Stimulated activated CD8-positive, alpha-beta memory T cell treated with anti-CD3 and anti-CD28 coated beads, Interleukin-15, amount 100 ng/mL, for 1 hour (primary cell): ENCODE measurements at regions not wholly inside any gene's neighbourhood (a gene's known extent, or its start where the extent isn't known, plus 50 kb on each side); places are given as distances from the start of the nearest gene placed in this dataset.

Source experiments
- DNase-seq: peaks from one replicate; pipeline ENCODE4 v3.0.0-alpha.2; 2020; ENCODE audit warnings: low read depth

GRCh38 chr6:143621876-143622605 is 55.7 kb upstream of the PHACTR2 start:
- no peak for DNase-seq

DNA sequence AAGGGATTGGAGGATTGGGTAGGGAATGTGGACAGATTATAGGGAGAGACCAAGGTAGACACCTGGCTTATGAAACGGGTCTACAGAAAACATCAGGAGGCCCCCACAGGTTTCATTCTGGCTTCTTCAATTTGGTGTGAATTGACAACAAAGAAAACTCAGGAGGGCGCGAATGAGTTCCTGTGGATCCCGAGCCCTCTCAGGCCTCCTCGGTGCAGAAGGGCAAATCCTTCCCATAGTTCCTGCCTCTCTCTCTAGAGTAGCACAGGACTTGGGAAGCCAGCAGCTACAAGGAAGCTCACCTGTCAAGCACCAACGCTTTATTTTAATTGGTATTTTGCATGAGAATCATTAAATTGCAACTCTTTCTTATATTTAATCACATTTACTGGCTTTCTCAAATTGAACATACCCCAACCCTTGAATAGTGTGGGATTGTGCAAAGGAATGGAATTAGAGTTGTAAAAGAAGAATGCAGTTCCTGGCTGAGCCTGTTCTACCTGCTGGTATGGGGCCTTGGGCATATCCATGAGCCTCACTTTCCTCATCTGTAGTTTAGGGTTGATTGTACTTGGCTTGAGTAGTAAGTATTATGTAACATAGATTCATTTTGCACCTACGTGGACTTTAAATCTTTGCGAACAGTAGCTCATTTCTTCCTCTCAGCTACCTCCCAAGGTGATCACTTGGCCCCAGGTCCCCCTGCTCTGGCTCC is 56.4 kb upstream of the PHACTR2 start:
- DNase-seq, result no peak

- DNase-seq, result no peak
These were observed 57.3 kb upstream of the PHACTR2 start for GRCh38 chr6:143620447-143620846.

GRCh38 chr6:143619824-143620401 is 57.9 kb upstream of the PHACTR2 start:
- DNase-seq, result no peak

GRCh38 chr6:143616741-143617140 is 61.0 kb upstream of the PHACTR2 start:
- DNase-seq, result no peak

GRCh38 chr6:143615785-143616184 is 62.0 kb upstream of the PHACTR2 start:
- DNase-seq, result no peak

DNA sequence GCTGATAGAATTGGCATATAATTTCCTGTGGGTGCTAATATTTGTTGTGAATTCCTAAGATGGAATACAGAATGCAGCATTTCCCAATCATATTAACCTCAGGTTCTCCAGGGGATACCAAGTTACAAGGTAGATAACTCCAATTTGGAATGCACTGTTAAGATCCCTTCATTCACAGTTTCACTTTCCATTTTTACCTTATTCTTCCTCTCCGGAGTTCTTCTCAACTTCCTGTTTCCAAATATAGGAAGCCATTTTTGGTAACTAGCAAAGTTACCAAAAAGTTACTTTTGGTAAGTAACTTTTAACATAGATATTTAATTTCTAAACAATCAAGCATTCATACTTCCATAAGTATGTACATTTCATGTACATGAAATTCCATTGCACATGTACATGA is 63.5 kb upstream of the PHACTR2 start:
- DNase-seq, result no peak

- no peak for DNase-seq
These were observed 64.0 kb upstream of the PHACTR2 start for GRCh38 chr6:143613749-143614148.

GRCh38 chr6:143612186-143612585 is 65.6 kb upstream of the PHACTR2 start:
- no peak for DNase-seq

- DNase-seq, result no peak
These were observed 66.2 kb upstream of the PHACTR2 start for GRCh38 chr6:143611580-143611979.

GRCh38 chr6:143609972-143610371 is 67.8 kb upstream of the PHACTR2 start:
- DNase-seq, result no peak

DNA sequence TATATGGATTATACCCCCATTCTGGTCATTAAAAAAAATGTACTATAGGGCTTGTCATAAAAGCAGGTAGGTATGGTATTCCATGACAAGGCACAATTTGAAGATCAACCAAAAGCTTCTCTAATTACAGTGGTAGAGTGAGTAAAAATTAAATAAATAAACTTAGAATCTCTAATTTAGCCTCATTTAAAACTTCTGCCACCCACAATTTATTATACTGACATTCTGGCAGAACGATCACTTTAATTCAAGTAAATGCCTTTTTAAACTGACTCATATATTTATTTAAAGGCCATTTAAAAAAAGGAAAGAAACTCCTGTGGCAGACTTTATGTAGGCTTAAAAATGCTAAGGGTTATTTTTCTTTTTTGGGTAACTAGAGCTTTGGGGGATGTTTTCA is 68.3 kb upstream of the PHACTR2 start:
- no peak for DNase-seq

GRCh38 chr6:143608906-143609305 is 68.9 kb upstream of the PHACTR2 start:
- DNase-seq, result no peak

DNA sequence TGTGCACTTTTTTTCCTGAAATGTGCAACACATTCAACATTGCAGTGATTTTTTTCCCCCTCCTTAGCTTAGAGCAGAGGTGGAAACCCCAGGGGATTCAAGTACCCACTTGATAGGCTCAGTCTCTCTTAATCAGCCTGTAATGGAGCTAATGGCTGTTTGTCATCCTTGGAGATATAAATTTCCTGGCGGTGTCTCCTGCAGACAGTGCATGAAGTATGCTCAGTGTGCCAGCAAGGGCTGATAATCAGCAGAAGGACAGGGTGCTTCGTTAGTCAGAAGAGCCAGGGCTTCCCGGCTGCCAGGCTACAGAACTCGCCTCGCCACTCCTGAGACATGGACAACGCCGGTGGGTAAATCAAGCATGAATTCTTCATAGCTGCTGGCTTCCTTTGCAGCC is 69.8 kb upstream of the PHACTR2 start:
- no peak for DNase-seq

DNA sequence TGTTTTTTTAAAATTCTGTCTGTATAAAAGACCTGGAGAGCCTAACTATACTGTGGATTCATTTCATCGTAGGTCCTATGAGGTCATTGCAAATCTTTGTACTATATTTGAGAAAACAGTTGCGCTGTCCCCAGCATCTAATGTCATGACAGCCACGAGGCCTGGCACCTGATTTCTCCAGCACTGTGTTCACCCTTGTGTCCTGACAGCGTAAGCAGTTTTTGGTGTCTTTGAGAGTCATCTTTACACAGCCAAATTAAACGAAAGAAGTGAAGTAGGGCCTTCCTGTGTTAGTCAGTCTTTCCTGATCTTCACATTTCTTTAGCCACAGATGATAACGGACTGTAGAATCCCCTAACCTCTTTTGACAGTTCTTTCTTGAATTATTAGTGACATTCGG is 70.6 kb upstream of the PHACTR2 start:
- DNase-seq, result no peak

DNA sequence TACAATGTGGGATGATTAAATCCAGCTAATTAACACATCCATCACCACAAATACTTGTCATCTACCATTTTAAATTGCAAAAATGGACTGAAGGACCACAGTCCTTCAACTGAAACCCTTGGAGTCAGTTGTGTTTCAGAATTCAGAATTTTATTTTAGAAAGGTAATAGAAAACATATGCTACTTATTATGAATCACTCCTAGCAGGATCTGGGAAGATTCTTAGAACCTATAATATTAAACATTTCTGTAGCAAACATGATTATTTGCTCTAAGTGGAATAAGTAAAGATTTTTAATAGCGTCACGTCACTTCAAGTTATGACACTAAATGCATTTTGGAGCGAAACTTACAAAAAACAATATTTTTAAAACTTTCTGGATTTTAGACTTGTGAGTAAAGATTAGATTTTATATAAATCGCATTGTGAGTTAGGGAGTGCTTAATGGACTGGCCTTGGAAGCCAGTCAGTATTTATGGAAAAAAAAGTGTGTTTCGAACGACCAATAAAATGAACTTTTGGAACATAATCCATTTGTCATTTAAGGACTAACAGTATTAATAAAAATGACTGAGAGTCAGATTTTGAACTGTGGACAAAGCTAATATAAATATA is 71.8 kb upstream of the PHACTR2 start:
- no peak for DNase-seq

- no peak for DNase-seq
These were observed 74.3 kb upstream of the PHACTR2 start for GRCh38 chr6:143603455-143603854.

GRCh38 chr6:143601504-143601903 is 76.3 kb upstream of the PHACTR2 start:
- DNase-seq, result no peak

GRCh38 chr6:143600821-143601220 is 76.9 kb upstream of the PHACTR2 start:
- no peak for DNase-seq

GRCh38 chr6:143598466-143599080 is 79.2 kb upstream of the PHACTR2 start:
- DNase-seq, result no peak

GRCh38 chr6:143596866-143597265 is 80.9 kb upstream of the PHACTR2 start:
- no peak for DNase-seq

- no peak for DNase-seq
These were observed 82.3 kb upstream of the PHACTR2 start for GRCh38 chr6:143595251-143596036.
